Common myeloid progenitor, CD34-positive (primary cell): ENCODE measurements at regions not wholly inside any gene's neighbourhood (a gene's known extent, or its start where the extent isn't known, plus 50 kb on each side); places are given as distances from the start of the nearest gene placed in this dataset.
A peak's percentile ranks its signal among the peaks of the same experiment; 100 is the strongest.

Source experiments
- CTCF ChIA-PET: fragments of 350-600 bp; sonication (Branson Sonifier 250); formaldehyde crosslinking; loops from one replicate; lab custom pipeline; 2021; ENCODE audit warnings: antibody characterized with exemption; lab: Charles Lee
- POLR2A ChIA-PET: fragments of 350-600 bp; sonication (Branson Sonifier 250); formaldehyde crosslinking; loops from one replicate; lab custom pipeline; 2021; ENCODE audit warnings: antibody characterized with exemption; lab: Charles Lee
- DNase-seq, 3 donors: peaks; one replicate each; pipeline versions ENCODE4 v3.0.0 to v3.0.0-alpha.2; 2013
- H3K27ac ChIP-seq, 2 experiments: 1 replicate in 1 of 2; 2 replicates in 1 of 2; pipeline ENCODE4 v1.7.0; 2013; ENCODE audit warnings: inconsistent platforms in 2 of 2, low read length in 2 of 2, mild to moderate bottlenecking in 2 of 2, low read depth in 1 of 2, moderate library complexity in 1 of 2; ENCODE audit not compliant: severe bottlenecking in 2 of 2, insufficient read depth in 1 of 2, poor library complexity in 1 of 2
- H3K27me3 ChIP-seq, 5 experiments: replicated peaks in 2 of 5; 1 replicate in 3 of 5; 2 replicates in 2 of 5; pipeline versions ENCODE4 v1.6.1 to v1.7.0; 2013; ENCODE audit warnings: low read length in 4 of 5, mild to moderate bottlenecking in 2 of 5, moderate library complexity in 2 of 5, inconsistent platforms in 1 of 5; ENCODE audit not compliant: insufficient read depth in 5 of 5, control insufficient read depth in 4 of 5
- H3K36me3 ChIP-seq, 4 experiments: 1 replicate in 2 of 4; 2 replicates in 2 of 4; pipeline versions ENCODE4 v1.6.1 to v1.7.0; 2013; ENCODE audit warnings: low read length in 3 of 4, control low read depth in 1 of 4, mild to moderate bottlenecking in 1 of 4; ENCODE audit not compliant: control insufficient read depth in 4 of 4, insufficient read depth in 4 of 4
- H3K4me1 ChIP-seq, 4 experiments: 1 replicate in 3 of 4; 2 replicates in 1 of 4; pipeline versions ENCODE4 v1.6.1 to v1.7.1; 2013; ENCODE audit warnings: low read length in 3 of 4, mild to moderate bottlenecking in 3 of 4, control low read depth in 1 of 4, inconsistent platforms in 1 of 4, moderate library complexity in 1 of 4; ENCODE audit not compliant: control insufficient read depth in 4 of 4, insufficient read depth in 4 of 4; ENCODE audit errors: control extremely low read depth in 1 of 4
- H3K4me3 ChIP-seq, 7 experiments: 1 replicate in 4 of 7; 2 replicates in 3 of 7; pipeline versions ENCODE4 v1.5.1 to v1.7.0; 2013; ENCODE audit warnings: mild to moderate bottlenecking in 7 of 7, low read length in 6 of 7, moderate library complexity in 6 of 7, inconsistent platforms in 2 of 7, low read depth in 2 of 7, control low read depth in 1 of 7; ENCODE audit not compliant: insufficient read depth in 4 of 7, control insufficient read depth in 1 of 7; ENCODE audit errors: extremely low read depth in 1 of 7
- H3K9me3 ChIP-seq, 5 experiments: 1 replicate in 4 of 5; 2 replicates in 1 of 5; pipeline versions ENCODE4 v1.6.1 to v1.7.1; 2013; ENCODE audit warnings: low read length in 4 of 5, mild to moderate bottlenecking in 2 of 5, inconsistent platforms in 1 of 5, low read depth in 1 of 5, moderate library complexity in 1 of 5; ENCODE audit not compliant: control insufficient read depth in 4 of 5, insufficient read depth in 2 of 5; ENCODE audit errors: control extremely low read depth in 1 of 5
- WGBS: methylation state at CpG from one replicate; pipeline ENCODE4 v1.1.5; 2013; ENCODE audit not compliant: insufficient coverage; 5-methylcytosine and 5-hydroxymethylcytosine counted together

- H3K9me3 ChIP-seq, result peaks cover 0 to 14% (median 3%) of the 10 kb centered on the region in 5 experiments
- no peaks in the 10 kb centered on the region for H3K4me1 ChIP-seq
- peaks cover 0 to 2% (median 0%) of the 10 kb centered on the region in 5 experiments for H3K27me3 ChIP-seq
- no peak overlapping the region for H3K27ac ChIP-seq
- DNase-seq, result peak; percentile 71 to 82 (median 76)
- no peak overlapping the region for H3K4me3 ChIP-seq
- no CpG with 5 or more reads among the region's 4 CpGs for WGBS
- ChIA-PET POLR2A (no interaction called here), CTCF (interaction anchor here (0.8 to 1.3 kb wide), 3 partner anchors 9 to 613 kb away, joined by 3 to 4 read pairs (median 3); partner anchors contain the start of gene PPA2)
- no peaks in the 10 kb centered on the region for H3K36me3 ChIP-seq
Observed at GRCh38 chr4:104860238-104861123, 286.2 kb upstream of the TET2 start.

GRCh38 chr4:104866809-104867208, 279.9 kb upstream of the TET2 start:
- peaks cover 0 to 5% (median 0%) of the 10 kb centered on the region in 4 experiments for H3K4me1 ChIP-seq
- 94% methylated on average over 2 of the region's 4 CpGs for WGBS
- no peaks in the 10 kb centered on the region for H3K36me3 ChIP-seq
- no peak overlapping the region for H3K4me3 ChIP-seq
- ChIA-PET CTCF (no interaction called here), POLR2A (no interaction called here)
- H3K27ac ChIP-seq, result no peak overlapping the region
- no peaks in the 10 kb centered on the region for H3K27me3 ChIP-seq
- no peak for DNase-seq
- H3K9me3 ChIP-seq, result peaks cover 0 to 14% (median 3%) of the 10 kb centered on the region in 5 experiments

GRCh38 chr4:104868533-104868932, 278.1 kb upstream of the TET2 start:
- H3K4me3 ChIP-seq, result no peak overlapping the region
- no peaks in the 10 kb centered on the region for H3K36me3 ChIP-seq
- H3K4me1 ChIP-seq, result peaks cover 0 to 5% (median 0%) of the 10 kb centered on the region in 4 experiments
- no peak for DNase-seq
- no peaks in the 10 kb centered on the region for H3K27me3 ChIP-seq
- ChIA-PET POLR2A (no interaction called here), CTCF (no interaction called here)
- H3K27ac ChIP-seq, result no peak overlapping the region
- H3K9me3 ChIP-seq, result no peaks in the 10 kb centered on the region

- H3K9me3 ChIP-seq, result no peaks in the 10 kb centered on the region
- ChIA-PET POLR2A (no interaction called here), CTCF (no interaction called here)
- peaks cover 0 to 5% (median 0%) of the 10 kb centered on the region in 4 experiments for H3K4me1 ChIP-seq
- no peak overlapping the region for H3K27ac ChIP-seq
- no peaks in the 10 kb centered on the region for H3K27me3 ChIP-seq
- no peaks in the 10 kb centered on the region for H3K36me3 ChIP-seq
- no peak overlapping the region for H3K4me3 ChIP-seq
- DNase-seq, result no peak
- WGBS, result no CpG with 5 or more reads among the region's 2 CpGs
Observed at GRCh38 chr4:104868958-104869357, 277.7 kb upstream of the TET2 start.

- H3K27ac ChIP-seq, result no peak overlapping the region
- CTCF ChIA-PET, result interaction anchor here (0.7 kb wide), 1 partner anchor 9 kb away, joined by 3 read pairs; no protein-coding TSS in a partner anchor
Observed at GRCh38 chr4:104869831-104870230, 276.8 kb upstream of the TET2 start.

GRCh38 chr4:104870495-104871233, 276.0 kb upstream of the TET2 start:
- CTCF ChIA-PET, result no interaction called here
- Histone ChIP-seq H3K27me3 (no peaks in the 10 kb centered on the region), H3K27ac (no peak overlapping the region), H3K9me3 (no peaks in the 10 kb centered on the region), H3K36me3 (no peaks in the 10 kb centered on the region), H3K4me1 (peaks cover 0 to 5% (median 0%) of the 10 kb centered on the region in 4 experiments), H3K4me3 (no peak overlapping the region)
- WGBS, result 51% methylated on average over 2 of the region's 2 CpGs
- peak in 2 of 3 donors; percentile 10 to 14 for DNase-seq
- POLR2A ChIA-PET, result no interaction called here

More at GRCh38 chr4:104869831-104870230, 276.8 kb upstream of the TET2 start:
- POLR2A ChIA-PET, result no interaction called here
- no peak for DNase-seq
- WGBS, result no CpG with 5 or more reads among the region's 1 CpG
- H3K36me3 ChIP-seq, result no peaks in the 10 kb centered on the region
- no peak overlapping the region for H3K4me3 ChIP-seq
- no peaks in the 10 kb centered on the region for H3K27me3 ChIP-seq
- H3K4me1 ChIP-seq, result peaks cover 0 to 5% (median 0%) of the 10 kb centered on the region in 4 experiments
- no peaks in the 10 kb centered on the region for H3K9me3 ChIP-seq

GRCh38 chr4:104878936-104879335, 267.7 kb upstream of the TET2 start:
- H3K36me3 ChIP-seq, result no peaks in the 10 kb centered on the region
- no peak overlapping the region for H3K4me3 ChIP-seq
- POLR2A ChIA-PET, result no interaction called here
- H3K9me3 ChIP-seq, result no peaks in the 10 kb centered on the region
- H3K27ac ChIP-seq, result no peak overlapping the region
- peaks cover 0 to 4% (median 0%) of the 10 kb centered on the region in 4 experiments for H3K4me1 ChIP-seq
- CTCF ChIA-PET, result interaction anchor here (1.1 kb wide), 1 partner anchor 14 kb away, joined by 4 read pairs; no protein-coding TSS in a partner anchor
- DNase-seq, result no peak
- H3K27me3 ChIP-seq, result no peaks in the 10 kb centered on the region
